Muscle of arm (tissue), 1 donor: ENCODE measurements at regions not wholly inside any gene's neighbourhood (a gene's known extent, or its start where the extent isn't known, plus 50 kb on each side); places are given as distances from the start of the nearest gene placed in this dataset.
"Not testable (repeated sequence)": the region's sequence is repeated elsewhere in the genome, so short reads cannot be mapped to it uniquely, and the experiment has no call there.

Source experiments
- DNase-seq: peaks from one replicate; pipeline ENCODE4 v3.0.0-alpha.2; 2013

GRCh38 chr6:16949716-16950115, 152.1 kb upstream of the STMND1 start:
- DNase-seq, result no peak

- no peak for DNase-seq
These were observed 153.5 kb upstream of the STMND1 start for GRCh38 chr6:16948396-16948795.

- peak; percentile 86 for DNase-seq
These were observed 154.4 kb upstream of the STMND1 start for GRCh38 chr6:16947375-16948015.

GRCh38 chr6:16944596-16944995, 157.3 kb upstream of the STMND1 start:
- no peak for DNase-seq

- no peak for DNase-seq
These were observed 162.0 kb upstream of the STMND1 start for GRCh38 chr6:16939839-16940238.

- no peak for DNase-seq
These were observed 162.5 kb upstream of the STMND1 start for GRCh38 chr6:16939351-16939750.

GRCh38 chr6:16936893-16937292, 165.0 kb upstream of the STMND1 start:
- DNase-seq, result no peak

GRCh38 chr6:16933961-16934360, 167.9 kb upstream of the STMND1 start:
- DNase-seq, result no peak

GRCh38 chr6:16933532-16933931, 168.3 kb upstream of the STMND1 start:
- no peak for DNase-seq

- no peak for DNase-seq
These were observed 168.9 kb upstream of the STMND1 start for GRCh38 chr6:16932920-16933319.

- DNase-seq, result not testable (repeated sequence)
These were observed 169.8 kb upstream of the ATXN1 start for GRCh38 chr6:16931079-16931478.

- no peak for DNase-seq
These were observed 169.2 kb upstream of the ATXN1 start for GRCh38 chr6:16930432-16930831.

- DNase-seq, result peak; percentile 78
These were observed 168.5 kb upstream of the ATXN1 start for GRCh38 chr6:16929809-16930208.

GRCh38 chr6:16928387-16928786, 167.1 kb upstream of the ATXN1 start:
- DNase-seq, result no peak

GRCh38 chr6:16927205-16927604, 165.9 kb upstream of the ATXN1 start:
- no peak for DNase-seq

- no peak for DNase-seq
These were observed 164.2 kb upstream of the ATXN1 start for GRCh38 chr6:16925461-16925860.

GRCh38 chr6:16922282-16922681, 161.0 kb upstream of the ATXN1 start:
- no peak for DNase-seq

GRCh38 chr6:16921399-16922110, 160.3 kb upstream of the ATXN1 start:
- no peak for DNase-seq

- DNase-seq, result no peak
These were observed 157.3 kb upstream of the ATXN1 start for GRCh38 chr6:16918586-16918985.

- DNase-seq, result no peak
These were observed 152.9 kb upstream of the ATXN1 start for GRCh38 chr6:16914184-16914583.

GRCh38 chr6:16912756-16913155, 151.5 kb upstream of the ATXN1 start:
- no peak for DNase-seq

- no peak for DNase-seq
These were observed 149.8 kb upstream of the ATXN1 start for GRCh38 chr6:16911088-16911487.

- DNase-seq, result no peak
These were observed 148.5 kb upstream of the ATXN1 start for GRCh38 chr6:16909658-16910360.
